ENCODE measurements at regions not wholly inside any gene's neighbourhood (a gene's known extent, or its start where the extent isn't known, plus 50 kb on each side); places are given as distances from the start of the nearest gene placed in this dataset.

- no peak for DNase-seq (ENCODE audit: low spot score)
- no peak for TF ChIP-seq ZNF114 (CRISPR knock-in tag; IDR thresholded peaks at IDR 0.05)
- no peaks in the 10 kb centered on the region for H3K27me3 Mint-ChIP-seq (ENCODE audit: insufficient read depth, low read depth, poor library complexity)
Measured at GRCh38 chr18:34467058-34467457, 242.3 kb upstream of the NOL4 start.

GRCh38 chr18:34480162-34480700 is 229.9 kb upstream of the DTNA start:
- Histone ChIP-seq H4K20me1 (replicated peaks; ENCODE audit: insufficient read depth) (no peaks in the 10 kb centered on the region), H3K79me2 (replicated peaks; ENCODE audit: insufficient read depth) (no peaks in the 10 kb centered on the region), H3K27ac (ENCODE audit: low read depth) (peak overlapping the region; percentile 18; the same call in 1 of the 2 replicates), H3K4me3 (no peak overlapping the region), H3K9me2 (ENCODE audit: insufficient read depth) (no peaks in the 10 kb centered on the region), H3K4me2 (peak overlapping the region; percentile 59), H3K27me3 (ENCODE audit: insufficient read depth) (no peaks in the 10 kb centered on the region), H2AFZ (peak overlapping the region; percentile 2; the same call in 1 of the 2 replicates), H3F3A (replicated peaks; ENCODE audit: low read depth) (no peaks in the 10 kb centered on the region), H3K4me1 (ENCODE audit: insufficient read depth) (peaks cover 29% of the 10 kb centered on the region), H3K36me3 (ENCODE audit: insufficient read depth) (no peaks in the 10 kb centered on the region; the same call in 1 of the 2 replicates)
- Mint-ChIP-seq H3K27ac (peak overlapping the region; percentile 73; the same call in 1 of the 2 replicates), H3K27me3 (ENCODE audit: insufficient read depth, low read depth, poor library complexity) (no peaks in the 10 kb centered on the region), H3K4me1 (peaks cover 25% of the 10 kb centered on the region), H3K4me3 (no peak overlapping the region), H3K9me3 (no peaks in the 10 kb centered on the region), H3K36me3 (ENCODE audit: low read depth) (peaks cover 3% of the 10 kb centered on the region; the same call in 2 of the 3 replicates)
- peak; percentile 64 for ATAC-seq
- TF ChIP-seq CTCF (conservative IDR thresholded peaks at IDR 0.05; ENCODE audit: low read depth in 2 of 2): no peak
- TF ChIP-seq EZH2 (IDR thresholded peaks at IDR 0.05; ENCODE audit: low read depth, unreplicated experiment): no peak
- TF ChIP-seq STAT1 (IDR thresholded peaks at IDR 0.05; ENCODE audit: unreplicated experiment): no peak
- DNase-seq (ENCODE audit: low spot score): peak; percentile 12

More at GRCh38 chr18:34467058-34467457, 242.3 kb upstream of the NOL4 start:
- no peaks in the 10 kb centered on the region for H3F3A ChIP-seq (replicated peaks; ENCODE audit: low read depth)
- Mint-ChIP-seq H3K27ac (no peak overlapping the region), H3K4me1 (no peaks in the 10 kb centered on the region), H3K4me3 (no peak overlapping the region), H3K36me3 (ENCODE audit: low read depth) (peaks cover 10% of the 10 kb centered on the region; the same call in 2 of the 3 replicates), H3K9me3 (peaks cover 20% of the 10 kb centered on the region; the same call in 1 of the 3 replicates)
- no peaks in the 10 kb centered on the region for H3K79me2 ChIP-seq (replicated peaks; ENCODE audit: insufficient read depth)
- no peaks in the 10 kb centered on the region for H4K20me1 ChIP-seq (replicated peaks; ENCODE audit: insufficient read depth)
- H3K4me2 ChIP-seq: no peak overlapping the region
- no peaks in the 10 kb centered on the region for H3K9me2 ChIP-seq (ENCODE audit: insufficient read depth)
- H3K27ac ChIP-seq (ENCODE audit: low read depth): no peak overlapping the region
- no peaks in the 10 kb centered on the region for H3K27me3 ChIP-seq (ENCODE audit: insufficient read depth)
- no peaks in the 10 kb centered on the region for H3K36me3 ChIP-seq (ENCODE audit: insufficient read depth)
- H2AFZ ChIP-seq: no peak overlapping the region
- ATAC-seq: no peak
- no peaks in the 10 kb centered on the region for H3K4me1 ChIP-seq (ENCODE audit: insufficient read depth)
- H3K4me3 ChIP-seq: no peak overlapping the region

- Mint-ChIP-seq H3K4me3 (no peak overlapping the region), H3K27me3 (ENCODE audit: insufficient read depth, low read depth, poor library complexity) (no peaks in the 10 kb centered on the region), H3K27ac (no peak overlapping the region), H3K36me3 (ENCODE audit: low read depth) (peaks cover 3% of the 10 kb centered on the region; the same call in 2 of the 3 replicates), H3K9me3 (no peaks in the 10 kb centered on the region), H3K4me1 (peaks cover 28% of the 10 kb centered on the region)
- Histone ChIP-seq H3K4me1 (ENCODE audit: insufficient read depth) (peaks cover 33% of the 10 kb centered on the region), H3K79me2 (replicated peaks; ENCODE audit: insufficient read depth) (no peaks in the 10 kb centered on the region), H3K4me2 (no peak overlapping the region), H3K36me3 (ENCODE audit: insufficient read depth) (no peaks in the 10 kb centered on the region; the same call in 1 of the 2 replicates), H2AFZ (no peak overlapping the region), H3F3A (replicated peaks; ENCODE audit: low read depth) (no peaks in the 10 kb centered on the region), H4K20me1 (replicated peaks; ENCODE audit: insufficient read depth) (no peaks in the 10 kb centered on the region), H3K27me3 (ENCODE audit: insufficient read depth) (no peaks in the 10 kb centered on the region), H3K27ac (ENCODE audit: low read depth) (no peak overlapping the region), H3K9me2 (ENCODE audit: insufficient read depth) (no peaks in the 10 kb centered on the region), H3K4me3 (no peak overlapping the region)
- ATAC-seq: no peak
- DNase-seq (ENCODE audit: low spot score): no peak
- TF ChIP-seq CTCF (conservative IDR thresholded peaks at IDR 0.05; ENCODE audit: low read depth in 2 of 2) (no peak), STAT1 (IDR thresholded peaks at IDR 0.05; ENCODE audit: unreplicated experiment) (no peak), CREB1 (CRISPR knock-in tag; IDR thresholded peaks at IDR 0.05; ENCODE audit: low read depth) (no peak), ETS1 (IDR thresholded peaks at IDR 0.05) (no peak), EZH2 (IDR thresholded peaks at IDR 0.05; ENCODE audit: low read depth, unreplicated experiment) (no peak), POLR2AphosphoS5 (IDR thresholded peaks at IDR 0.05; ENCODE audit: low read depth) (no peak), JUNB (IDR thresholded peaks at IDR 0.05; ENCODE audit: unreplicated experiment) (no peak), EZH2phosphoT487 (IDR thresholded peaks at IDR 0.05; ENCODE audit: unreplicated experiment) (no peak), NANOG (IDR thresholded peaks at IDR 0.05; ENCODE audit: borderline replicate concordance) (no peak), ZNF114 (CRISPR knock-in tag; IDR thresholded peaks at IDR 0.05) (no peak)
Measured at GRCh38 chr18:34482204-34482603, 227.9 kb upstream of the DTNA start.

Data from GM23338 (cell line).